ENCODE measurements at regions not wholly inside any gene's neighbourhood (a gene's known extent, or its start where the extent isn't known, plus 50 kb on each side); places are given as distances from the start of the nearest gene placed in this dataset.

DNA sequence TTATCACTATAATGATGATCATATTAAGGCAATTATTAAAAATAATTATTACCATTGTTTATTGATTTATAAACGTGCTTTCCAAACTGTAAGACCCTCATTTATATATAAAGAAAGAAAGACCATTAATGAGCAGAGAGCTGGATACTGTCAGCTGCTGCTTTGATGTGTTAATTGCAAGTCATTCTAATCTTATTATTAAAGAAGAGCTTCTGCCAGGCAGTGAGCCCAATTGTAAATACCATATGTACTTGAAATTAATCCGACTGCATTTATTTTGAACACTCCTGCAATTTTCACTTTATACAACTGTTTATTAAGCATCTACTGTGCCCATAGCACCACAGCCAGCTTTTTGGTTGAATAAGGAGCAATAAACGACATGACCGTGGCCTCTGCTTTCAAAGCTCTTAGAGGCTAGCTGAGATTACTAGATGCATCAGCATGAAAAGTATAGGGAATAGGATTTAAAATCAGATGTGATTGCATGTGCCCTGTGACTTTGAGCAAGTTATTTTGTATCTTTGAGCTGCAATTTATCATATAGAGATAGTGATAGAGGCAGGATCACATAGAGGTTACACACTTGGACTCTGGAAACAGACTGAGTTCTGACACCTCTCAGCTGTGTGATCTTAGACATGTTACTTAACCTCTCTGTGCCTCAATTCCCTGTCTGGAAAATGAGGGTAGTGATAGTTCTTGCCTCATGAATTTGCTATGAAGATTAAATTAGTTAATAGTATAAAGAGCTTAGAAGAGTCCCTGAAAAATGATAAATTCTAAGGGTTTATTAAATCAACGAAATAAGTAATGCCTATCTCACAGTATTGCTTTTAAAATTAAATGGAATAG, 83.4 kb downstream of the MYCN start:
- TF ChIP-seq TAF1 (IDR thresholded peaks at IDR 0.05; ENCODE audit: borderline replicate concordance, insufficient read depth, low read length) = no peak
- no peak for TF ChIP-seq SIN3A (IDR thresholded peaks at IDR 0.05; ENCODE audit: borderline replicate concordance, insufficient read depth, low read length)
